Suprapubic skin (tissue), 4 donors: ENCODE measurements at regions not wholly inside any gene's neighbourhood (a gene's known extent, or its start where the extent isn't known, plus 50 kb on each side); places are given as distances from the start of the nearest gene placed in this dataset.
"Not testable (repeated sequence)": the region's sequence is repeated elsewhere in the genome, so short reads cannot be mapped to it uniquely, and the experiment has no call there.

Experiments
- DNase-seq, 2 donors: peaks; one replicate each; pipeline ENCODE4 v3.0.0-alpha.2; 2019; ENCODE audit warnings: low spot score in 2 of 2
- H3K27ac ChIP-seq: fragments of 200-600 bp; sonication (generic); one replicate; pipeline ENCODE4 v1.5.1; 2019
- H3K27me3 ChIP-seq: fragments of 200-600 bp; sonication (generic); one replicate; pipeline ENCODE4 v1.5.1; 2019
- H3K36me3 ChIP-seq: fragments of 200-600 bp; sonication (generic); one replicate; pipeline ENCODE4 v1.5.1; 2019
- H3K4me1 ChIP-seq: fragments of 200-600 bp; sonication (generic); one replicate; pipeline ENCODE4 v1.5.1; 2019
- H3K4me3 ChIP-seq: fragments of 200-600 bp; sonication (generic); one replicate; pipeline ENCODE4 v1.5.1; 2019; ENCODE audit warnings: mild to moderate bottlenecking
- H3K9me3 ChIP-seq: fragments of 200-600 bp; sonication (generic); one replicate; pipeline ENCODE4 v1.5.1; 2019
- EP300 ChIP-seq: sonication (generic); formaldehyde crosslinking; IDR thresholded peaks from one replicate; pipeline ENCODE4 v1.6.1; 2017; ENCODE audit warnings: antibody characterized with exemption
- POLR2A ChIP-seq, 2 donors: fragments of 450-650 bp; IDR thresholded peaks; one replicate each; pipeline ENCODE4 v1.6.1; 2017; ENCODE audit warnings: antibody characterized with exemption in 2 of 2, mild to moderate bottlenecking in 2 of 2, moderate library complexity in 2 of 2
- POLR2AphosphoS5 ChIP-seq, 3 donors: sonication (generic); formaldehyde crosslinking; IDR thresholded peaks; one replicate each; pipeline ENCODE4 v1.6.1; 2017; ENCODE audit warnings: antibody characterized with exemption in 3 of 3
- WGBS: methylation state at CpG from one replicate; pipeline ENCODE4 v1.1.5; 2018; 5-methylcytosine and 5-hydroxymethylcytosine counted together
- TF ChIP-seq, protein P1 (sequence below), 2 donors: fragments of 200-600 bp in 1 of 2; fragments of 450-650 bp in 1 of 2; sonication (generic) in 1 of 2; IDR thresholded peaks; one replicate each; pipeline ENCODE4 v1.5.1; 2016 to 2019; ENCODE audit warnings: antibody characterized with exemption in 2 of 2, mild to moderate bottlenecking in 1 of 2, moderate library complexity in 1 of 2

DNA sequence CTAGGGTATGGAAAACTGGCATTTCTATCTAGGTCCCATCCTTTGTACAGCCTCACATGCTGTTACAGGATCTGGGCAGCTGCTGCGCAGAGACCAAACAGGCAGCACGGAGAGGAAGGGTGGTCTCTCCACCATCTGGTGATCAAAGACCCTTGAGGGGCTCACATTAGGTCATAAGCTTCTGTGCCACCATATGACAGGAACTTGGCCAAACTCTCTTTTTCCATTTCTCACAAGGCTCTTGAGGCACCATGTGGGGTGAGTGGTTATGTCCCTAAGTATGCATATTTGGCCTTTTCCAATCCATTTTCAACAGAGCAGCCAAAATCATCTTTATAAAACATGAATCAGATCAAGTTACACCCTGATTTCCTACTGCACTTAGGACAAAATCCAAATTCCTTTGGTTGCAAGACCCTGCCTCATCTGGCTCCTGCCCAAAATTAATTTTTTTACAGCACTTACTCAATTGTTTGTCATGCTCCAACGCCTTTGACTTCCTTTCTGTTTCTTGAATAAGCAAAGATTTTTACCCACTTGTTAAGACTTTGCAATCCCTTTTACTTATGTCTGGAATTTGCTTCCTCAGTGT is 730.0 kb downstream of the MAT2B start:
- 42% methylated on average over 3 of the region's 3 CpGs for WGBS
- Histone ChIP-seq H3K9me3 (no peaks in the 10 kb centered on the region), H3K27ac (no peak overlapping the region), H3K4me1 (no peaks in the 10 kb centered on the region), H3K4me3 (no peak overlapping the region), H3K27me3 (no peaks in the 10 kb centered on the region), H3K36me3 (no peaks in the 10 kb centered on the region)
- TF ChIP-seq, protein P1, sequence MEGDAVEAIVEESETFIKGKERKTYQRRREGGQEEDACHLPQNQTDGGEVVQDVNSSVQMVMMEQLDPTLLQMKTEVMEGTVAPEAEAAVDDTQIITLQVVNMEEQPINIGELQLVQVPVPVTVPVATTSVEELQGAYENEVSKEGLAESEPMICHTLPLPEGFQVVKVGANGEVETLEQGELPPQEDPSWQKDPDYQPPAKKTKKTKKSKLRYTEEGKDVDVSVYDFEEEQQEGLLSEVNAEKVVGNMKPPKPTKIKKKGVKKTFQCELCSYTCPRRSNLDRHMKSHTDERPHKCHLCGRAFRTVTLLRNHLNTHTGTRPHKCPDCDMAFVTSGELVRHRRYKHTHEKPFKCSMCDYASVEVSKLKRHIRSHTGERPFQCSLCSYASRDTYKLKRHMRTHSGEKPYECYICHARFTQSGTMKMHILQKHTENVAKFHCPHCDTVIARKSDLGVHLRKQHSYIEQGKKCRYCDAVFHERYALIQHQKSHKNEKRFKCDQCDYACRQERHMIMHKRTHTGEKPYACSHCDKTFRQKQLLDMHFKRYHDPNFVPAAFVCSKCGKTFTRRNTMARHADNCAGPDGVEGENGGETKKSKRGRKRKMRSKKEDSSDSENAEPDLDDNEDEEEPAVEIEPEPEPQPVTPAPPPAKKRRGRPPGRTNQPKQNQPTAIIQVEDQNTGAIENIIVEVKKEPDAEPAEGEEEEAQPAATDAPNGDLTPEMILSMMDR (IDR thresholded peaks at IDR 0.05) = no peak
- TF ChIP-seq POLR2A (IDR thresholded peaks at IDR 0.05) = no peak
- TF ChIP-seq POLR2AphosphoS5 (IDR thresholded peaks at IDR 0.05) = no peak
- TF ChIP-seq EP300 = no peak
- DNase-seq = no peak

DNA sequence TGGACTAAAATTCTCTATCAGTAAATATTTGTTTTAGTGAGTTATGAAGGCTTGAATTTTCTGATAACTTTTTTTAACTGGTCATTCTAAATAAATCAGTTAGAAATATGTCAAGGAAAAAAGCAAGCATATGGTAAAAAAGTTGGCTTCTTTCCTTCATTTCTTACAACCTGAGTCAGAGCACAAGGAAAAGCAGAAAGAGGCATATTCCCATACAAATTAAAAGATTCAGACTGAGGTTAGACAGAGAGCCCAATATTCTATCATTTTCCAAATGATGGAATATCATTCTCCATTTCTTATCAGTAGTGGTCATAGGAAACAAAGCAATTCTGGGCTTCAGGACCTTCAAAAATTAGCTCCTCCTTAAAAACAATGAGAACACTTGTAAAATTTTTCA is 732.1 kb downstream of the MAT2B start:
- TF ChIP-seq POLR2A (IDR thresholded peaks at IDR 0.05) = no peak
- no peak for TF ChIP-seq POLR2AphosphoS5 (IDR thresholded peaks at IDR 0.05)
- TF ChIP-seq, protein P1 (IDR thresholded peaks at IDR 0.05) = no peak
- no peak for TF ChIP-seq EP300
- Histone ChIP-seq H3K36me3 (no peaks in the 10 kb centered on the region), H3K27ac (no peak overlapping the region), H3K4me1 (no peaks in the 10 kb centered on the region), H3K9me3 (no peaks in the 10 kb centered on the region), H3K27me3 (no peaks in the 10 kb centered on the region), H3K4me3 (no peak overlapping the region)
- no peak for DNase-seq

DNA sequence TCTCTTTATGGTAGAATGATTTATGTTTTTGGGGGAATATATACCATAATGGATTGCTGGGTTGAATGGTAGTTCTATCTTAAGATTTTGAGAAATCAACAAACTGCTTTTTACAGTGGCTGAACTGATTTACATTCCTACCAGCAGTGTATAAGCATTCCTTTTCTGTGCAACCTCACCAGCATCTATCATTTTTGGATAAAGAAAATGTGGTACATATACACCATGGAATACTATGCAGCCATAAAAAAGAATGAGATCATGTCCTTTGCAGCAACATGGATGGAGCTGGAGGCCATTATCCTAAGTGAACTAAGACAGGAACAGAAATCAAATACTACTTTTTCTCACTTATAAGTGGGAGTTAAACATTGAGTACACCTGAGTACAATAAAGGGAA is 746.4 kb downstream of the MAT2B start:
- H3K27ac ChIP-seq, H3K4me3 ChIP-seq, DNase-seq, H3K27me3 ChIP-seq, H3K9me3 ChIP-seq, H3K36me3 ChIP-seq, H3K4me1 ChIP-seq: not testable (repeated sequence)

DNA sequence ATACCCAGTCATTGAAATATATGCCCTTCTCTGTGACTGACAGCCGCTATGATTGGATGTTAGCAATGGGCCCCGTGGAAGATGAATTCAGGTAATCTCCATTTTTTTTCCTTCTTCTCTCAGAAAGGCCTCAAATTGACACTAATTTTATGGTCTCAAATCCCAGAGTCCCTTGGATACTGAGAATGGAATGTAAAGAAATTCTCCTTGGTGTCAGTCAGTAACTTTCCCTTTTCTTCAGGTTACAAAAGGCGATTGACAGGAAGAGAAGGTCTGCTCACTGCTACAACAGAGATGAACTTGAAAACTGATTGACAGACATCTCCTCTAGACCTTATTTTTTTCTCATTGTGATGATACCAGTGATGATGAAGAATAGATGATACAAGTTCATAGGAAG is 748.3 kb downstream of the MAT2B start:
- no peaks in the 10 kb centered on the region for H3K36me3 ChIP-seq
- H3K27me3 ChIP-seq = no peaks in the 10 kb centered on the region
- no peak overlapping the region for H3K4me3 ChIP-seq
- no peak for DNase-seq
- no peaks in the 10 kb centered on the region for H3K4me1 ChIP-seq
- H3K9me3 ChIP-seq = no peaks in the 10 kb centered on the region
- no peak overlapping the region for H3K27ac ChIP-seq
- TF ChIP-seq EP300 (no peak), POLR2A (IDR thresholded peaks at IDR 0.05) (no peak), POLR2AphosphoS5 (IDR thresholded peaks at IDR 0.05) (no peak)
- TF ChIP-seq, protein P1 (IDR thresholded peaks at IDR 0.05) = no peak
- WGBS = 92% methylated on average over 3 of the region's 3 CpGs

DNA sequence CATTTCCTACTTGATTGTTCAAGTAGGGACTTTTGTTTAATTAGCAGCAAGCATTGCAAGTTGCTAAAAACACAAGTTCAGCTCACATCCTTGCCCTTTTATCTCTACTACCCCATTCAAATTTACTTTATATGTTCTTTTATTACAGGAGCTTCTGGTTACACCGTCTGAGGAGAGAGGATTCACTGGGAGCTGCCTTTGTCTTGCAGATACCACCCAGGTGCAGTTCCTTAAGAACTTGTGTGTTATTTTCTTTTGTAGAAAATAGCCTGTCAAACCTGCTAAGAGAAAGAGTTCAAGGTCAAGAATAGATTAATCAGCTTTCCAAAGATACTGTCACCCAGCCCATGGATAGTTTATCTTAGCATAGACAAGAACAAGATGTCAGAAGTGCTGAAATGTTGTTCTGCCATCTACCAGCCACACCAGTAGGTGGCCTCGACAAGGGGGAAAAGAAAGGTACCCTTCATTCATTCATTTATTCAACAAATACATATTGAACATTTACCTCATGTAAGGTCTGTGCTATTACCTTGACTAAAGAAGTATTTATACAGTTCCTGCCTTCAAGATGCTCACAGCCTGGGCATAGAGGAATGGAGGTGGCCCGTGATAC is 750.3 kb downstream of the MAT2B start:
- Histone ChIP-seq H3K4me3 (no peak overlapping the region), H3K4me1 (no peaks in the 10 kb centered on the region), H3K27ac (no peak overlapping the region), H3K27me3 (no peaks in the 10 kb centered on the region), H3K36me3 (no peaks in the 10 kb centered on the region), H3K9me3 (no peaks in the 10 kb centered on the region)
- WGBS = 75% methylated on average over 3 of the region's 3 CpGs
- no peak for TF ChIP-seq POLR2A (IDR thresholded peaks at IDR 0.05)
- TF ChIP-seq, protein P1 (IDR thresholded peaks at IDR 0.05) = no peak
- TF ChIP-seq EP300 = no peak
- no peak for TF ChIP-seq POLR2AphosphoS5 (IDR thresholded peaks at IDR 0.05)
- no peak for DNase-seq

DNA sequence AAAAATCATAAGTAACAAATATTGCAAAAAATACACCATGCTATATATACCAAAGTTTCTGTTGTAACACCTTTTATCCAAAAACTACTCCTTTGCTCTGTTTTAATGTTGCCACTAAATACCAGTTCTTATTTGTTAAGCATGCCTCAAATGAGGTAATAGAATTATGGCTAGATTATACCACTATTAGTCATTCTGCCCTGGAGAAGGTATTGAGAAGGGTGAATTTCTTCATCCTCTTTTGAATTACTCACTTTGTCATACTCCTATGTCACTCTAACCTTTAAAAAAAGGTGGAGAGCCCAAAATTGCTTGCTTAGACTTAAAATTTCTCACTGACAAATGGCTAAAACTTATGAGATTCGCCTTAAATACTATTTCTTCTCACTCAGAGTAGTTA is 750.9 kb downstream of the MAT2B start:
- 78% methylated on average over 1 of the region's 1 CpG for WGBS
- DNase-seq = no peak
- H3K27me3 ChIP-seq = no peaks in the 10 kb centered on the region
- no peaks in the 10 kb centered on the region for H3K36me3 ChIP-seq
- no peaks in the 10 kb centered on the region for H3K9me3 ChIP-seq
- H3K27ac ChIP-seq = no peak overlapping the region
- H3K4me3 ChIP-seq = no peak overlapping the region
- TF ChIP-seq EP300 (no peak), POLR2AphosphoS5 (IDR thresholded peaks at IDR 0.05) (no peak), POLR2A (IDR thresholded peaks at IDR 0.05) (no peak)
- TF ChIP-seq, protein P1 (IDR thresholded peaks at IDR 0.05) = no peak
- no peaks in the 10 kb centered on the region for H3K4me1 ChIP-seq
